Spinal cord (tissue), 10 donors: ENCODE measurements at regions not wholly inside any gene's neighbourhood (a gene's known extent, or its start where the extent isn't known, plus 50 kb on each side); places are given as distances from the start of the nearest gene placed in this dataset. TPM values are rescaled to one million over a fixed set of nuclear protein-coding genes. Genes with fewer than 3 reads are reported as not detected.
A peak's percentile ranks its signal among the peaks of the same experiment; 100 is the strongest.

ENCODE experiments used
- DNase-seq, 6 donors: peaks; one replicate each; pipeline versions ENCODE4 v3.0.0 to v3.0.0-alpha.2; 2013 to 2015; ENCODE audit warnings: low spot score in 6 of 6, low read depth in 4 of 6
- H3K27ac ChIP-seq: one replicate; pipeline ENCODE4 v1.5.1; 2013; ENCODE audit warnings: low read depth, low read length, control low read depth
- H3K27me3 ChIP-seq: one replicate; pipeline ENCODE4 v1.6.1; 2013; ENCODE audit warnings: low read length; ENCODE audit not compliant: control insufficient read depth, insufficient read depth
- H3K36me3 ChIP-seq: one replicate; pipeline ENCODE4 v1.6.1; 2013; ENCODE audit warnings: low read length; ENCODE audit not compliant: control insufficient read depth, insufficient read depth
- H3K4me1 ChIP-seq: one replicate; pipeline ENCODE4 v1.6.1; 2013; ENCODE audit warnings: low read length; ENCODE audit not compliant: control insufficient read depth, insufficient read depth
- H3K4me3 ChIP-seq: one replicate; pipeline ENCODE4 v1.5.1; 2013; ENCODE audit warnings: low read depth, low read length, control low read depth
- H3K9me3 ChIP-seq: one replicate; pipeline ENCODE4 v1.6.1; 2013; ENCODE audit warnings: low read length; ENCODE audit not compliant: control insufficient read depth, insufficient read depth
- WGBS: methylation state at CpG from one replicate; pipeline ENCODE4 v1.1.5; 2013; ENCODE audit warnings: missing lambda C conversion rate; ENCODE audit not compliant: insufficient coverage; 5-methylcytosine and 5-hydroxymethylcytosine counted together
- small RNA-seq: library from RNA; depleted of rRNA; stranded (forward); fragments of <200 nt; gene quantifications from one replicate; pipeline ENCODE3, GENCODE V24; 2014; ENCODE audit warnings: low replicate concordance
- donor health status: healthy.

DNA sequence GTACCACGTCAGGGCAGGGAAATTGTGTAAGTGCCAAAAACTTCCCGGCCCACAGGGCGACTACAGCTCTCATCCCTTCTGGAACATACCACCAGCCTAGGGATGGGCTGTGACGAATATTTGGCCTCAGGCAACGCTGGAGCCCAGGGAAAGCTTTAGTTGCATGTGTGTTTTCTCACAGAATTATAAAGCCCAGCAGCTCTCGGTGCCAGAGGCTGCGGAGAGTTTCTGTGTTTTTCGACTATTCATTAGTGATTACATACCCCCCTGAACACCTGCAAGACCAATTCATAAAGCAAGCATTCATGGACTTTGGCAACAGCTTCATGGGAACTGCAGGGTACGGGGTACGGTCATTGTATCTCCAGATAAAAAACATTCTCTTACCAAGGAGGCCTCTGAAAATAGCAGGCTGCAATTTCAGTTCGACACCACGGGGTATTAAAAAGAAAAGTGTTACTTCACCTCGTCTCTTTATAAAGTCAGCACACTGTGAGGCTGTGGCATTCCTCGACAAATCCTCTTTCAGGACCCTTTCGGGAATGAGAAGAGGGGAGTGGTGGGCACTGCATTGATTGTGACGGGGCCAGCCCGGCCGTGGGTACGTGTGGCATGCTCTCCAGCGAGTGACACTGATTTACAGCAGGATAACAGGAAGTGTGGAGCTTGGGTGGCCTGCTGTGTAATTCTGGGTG, 243.6 kb upstream of the SORL1-AS1 start:
- WGBS: 5% methylated on average over 12 of the region's 20 CpGs
- no peaks in the 10 kb centered on the region for H3K27me3 ChIP-seq
- no peaks in the 10 kb centered on the region for H3K36me3 ChIP-seq
- peak; percentile 80 to 95 (median 86) for DNase-seq
- no peaks in the 10 kb centered on the region for H3K9me3 ChIP-seq
- H3K4me1 ChIP-seq: peaks cover 29% of the 10 kb centered on the region
- peak overlapping the region; percentile 92 for H3K27ac ChIP-seq
- no peak overlapping the region for H3K4me3 ChIP-seq

DNA sequence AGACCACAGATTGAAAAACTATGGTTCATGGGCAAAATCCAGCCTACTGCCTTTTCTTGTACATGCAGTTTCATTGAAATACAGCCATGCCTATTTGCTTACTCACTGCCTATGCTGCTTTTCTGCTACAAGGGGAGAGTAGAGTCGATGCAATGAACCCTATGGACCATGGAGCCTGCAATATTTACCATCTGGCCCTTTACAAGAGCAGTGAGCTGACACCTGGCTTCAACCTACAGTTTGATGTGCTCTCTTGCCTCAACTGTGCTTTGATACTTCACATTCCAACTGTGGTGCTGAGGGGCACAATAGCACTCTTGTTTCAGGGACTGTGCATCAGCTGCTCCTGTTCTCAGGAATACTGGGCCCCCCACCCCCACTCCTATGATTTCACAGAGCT, 239.5 kb upstream of the SORL1-AS1 start:
- H3K9me3 ChIP-seq: no peaks in the 10 kb centered on the region
- H3K4me1 ChIP-seq: peaks cover 32% of the 10 kb centered on the region
- 50% methylated on average over 1 of the region's 1 CpG for WGBS
- peak in 1 of 6 donors; percentile 25 for DNase-seq
- H3K27me3 ChIP-seq: no peaks in the 10 kb centered on the region
- H3K36me3 ChIP-seq: no peaks in the 10 kb centered on the region
- no peak overlapping the region for H3K4me3 ChIP-seq
- H3K27ac ChIP-seq: no peak overlapping the region

DNA sequence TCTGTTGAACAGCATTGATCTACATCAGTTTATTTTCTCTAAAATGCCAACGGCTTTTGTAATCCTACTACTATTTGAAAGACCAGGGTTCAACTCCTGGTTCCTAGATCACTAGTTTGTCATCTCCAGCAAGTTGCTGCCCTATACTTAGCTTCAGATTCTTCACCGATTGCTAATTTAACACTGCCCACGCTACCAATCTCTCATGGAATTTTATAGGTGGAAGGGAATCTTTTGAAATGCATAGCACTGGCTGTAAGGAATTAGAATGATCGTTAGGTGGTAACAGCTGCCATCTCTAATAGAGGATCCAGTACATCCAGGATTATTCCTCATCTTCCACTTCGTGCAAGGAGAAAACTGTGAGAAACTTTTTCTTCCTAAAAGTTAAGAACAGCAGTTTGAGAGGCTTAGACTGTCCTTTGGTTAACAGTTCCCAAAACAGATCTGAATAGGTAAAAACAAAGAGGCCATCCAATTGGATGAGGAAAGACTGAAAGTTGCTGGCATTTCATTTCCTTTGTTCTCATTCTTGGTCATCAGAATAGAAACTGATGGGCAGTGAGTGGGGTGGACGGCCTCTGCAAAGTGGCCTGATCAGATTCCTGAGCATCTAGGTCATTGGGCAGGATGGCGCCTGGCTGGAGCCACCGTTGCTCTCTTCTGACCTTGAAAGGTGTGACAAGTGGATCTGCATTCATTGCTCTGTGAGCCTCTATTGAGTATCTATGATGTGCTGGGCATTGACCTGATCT, 236.3 kb upstream of the SORL1-AS1 start:
- Histone ChIP-seq H3K9me3 (no peaks in the 10 kb centered on the region), H3K27ac (peak overlapping the region; percentile 74), H3K27me3 (no peaks in the 10 kb centered on the region), H3K4me1 (peaks cover 5% of the 10 kb centered on the region), H3K36me3 (no peaks in the 10 kb centered on the region), H3K4me3 (no peak overlapping the region)
- DNase-seq: no peak
- WGBS: 81% methylated on average over 4 of the region's 8 CpGs

DNA sequence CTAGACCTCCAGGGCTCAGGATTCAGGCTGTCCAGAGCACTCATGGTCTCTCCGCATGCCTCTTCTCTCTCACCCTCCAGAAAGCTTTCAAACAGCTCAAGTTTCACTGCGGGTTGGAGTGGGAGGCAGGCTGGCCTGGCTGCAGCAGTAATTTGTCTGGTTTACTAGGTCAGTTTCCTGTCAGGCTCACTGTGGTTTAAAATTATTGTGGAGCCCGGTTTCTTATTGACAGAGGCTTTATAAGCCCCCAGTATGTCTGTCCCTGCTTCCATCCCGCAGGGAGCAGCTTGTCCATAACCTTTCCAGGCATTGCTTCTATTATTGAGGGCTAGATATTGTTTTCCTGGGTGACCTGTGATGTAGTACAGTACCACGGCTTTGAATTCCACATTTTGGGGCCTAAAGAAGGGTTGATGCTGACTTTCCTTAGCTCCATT, 235.3 kb upstream of the SORL1-AS1 start:
- WGBS: 5% methylated on average over 3 of the region's 5 CpGs
- H3K4me3 ChIP-seq: no peak overlapping the region
- no peaks in the 10 kb centered on the region for H3K36me3 ChIP-seq
- H3K27ac ChIP-seq: peak overlapping the region; percentile 74
- H3K9me3 ChIP-seq: no peaks in the 10 kb centered on the region
- peaks cover 5% of the 10 kb centered on the region for H3K4me1 ChIP-seq
- H3K27me3 ChIP-seq: no peaks in the 10 kb centered on the region
- DNase-seq: peak in 2 of 6 donors; percentile 40 to 50

DNA sequence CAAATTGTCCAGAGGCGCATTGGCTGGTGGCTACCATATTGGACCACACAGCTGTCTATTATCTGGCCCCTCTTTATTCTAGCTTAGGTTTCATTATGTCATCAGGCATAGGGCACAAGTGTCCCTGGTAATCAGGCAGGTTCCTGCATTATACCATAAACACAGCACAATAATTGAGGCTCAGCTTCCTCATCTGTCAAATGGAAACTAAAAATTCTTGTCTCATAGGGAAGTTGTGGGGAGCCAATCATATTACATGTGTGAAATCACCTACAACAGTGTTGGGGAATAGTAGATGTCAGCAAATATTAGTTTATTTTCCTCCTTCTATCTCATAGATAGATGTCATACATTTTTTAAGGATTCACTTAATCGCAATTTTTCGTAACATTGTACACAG, 231.0 kb upstream of the SORL1-AS1 start:
- H3K27ac ChIP-seq: no peak overlapping the region
- no peaks in the 10 kb centered on the region for H3K9me3 ChIP-seq
- no peak for DNase-seq
- 100% methylated on average over 1 of the region's 3 CpGs for WGBS
- H3K27me3 ChIP-seq: no peaks in the 10 kb centered on the region
- H3K4me3 ChIP-seq: no peak overlapping the region
- H3K36me3 ChIP-seq: no peaks in the 10 kb centered on the region
- H3K4me1 ChIP-seq: peaks cover 5% of the 10 kb centered on the region

Small RNA genes in the stretch of these regions (small RNA-seq; reads per million reads assigned to genes)
- not detected for gene RNU6-256P
